Loucy (cell line): ENCODE measurements at regions not wholly inside any gene's neighbourhood (a gene's known extent, or its start where the extent isn't known, plus 50 kb on each side); places are given as distances from the start of the nearest gene placed in this dataset.

Experiments used
- H2AFZ ChIP-seq: fragments of 200-600 bp; sonication (generic); 2 replicates; pipeline ENCODE4 v1.6.0; 2016; ENCODE audit warnings: antibody characterized with exemption, mild to moderate bottlenecking, low read length, moderate library complexity
- H3F3A ChIP-seq: fragments of 200-600 bp; 2 replicates; pipeline ENCODE4 v1.6.0; 2016; ENCODE audit warnings: antibody characterized with exemption, low read depth, mild to moderate bottlenecking
- H3K27me3 ChIP-seq: fragments of 200-600 bp; sonication (generic); 2 replicates; pipeline ENCODE4 v1.6.1; 2014; ENCODE audit warnings: low read length, mild to moderate bottlenecking; ENCODE audit not compliant: insufficient read depth, poor library complexity, severe bottlenecking
- H3K36me3 ChIP-seq: fragments of 200-600 bp; sonication (generic); 2 replicates; pipeline ENCODE4 v1.6.1; 2016; ENCODE audit warnings: low read length; ENCODE audit not compliant: insufficient read depth
- H3K4me1 ChIP-seq: fragments of 200-600 bp; sonication (generic); 2 replicates; pipeline ENCODE4 v1.5.1; 2014; ENCODE audit warnings: low read length, mild to moderate bottlenecking; ENCODE audit not compliant: insufficient read depth, poor library complexity, severe bottlenecking
- H3K4me2 ChIP-seq: fragments of 200-600 bp; sonication (generic); 2 replicates; pipeline ENCODE4 v1.6.0; 2014; ENCODE audit warnings: antibody characterized with exemption, low read length, low read depth, mild to moderate bottlenecking; ENCODE audit not compliant: poor library complexity, severe bottlenecking
- H3K4me3 ChIP-seq: fragments of 200-600 bp; sonication (generic); 2 replicates; pipeline ENCODE4 v1.5.1; 2014; ENCODE audit warnings: low read length, mild to moderate bottlenecking, mixed read lengths; ENCODE audit not compliant: poor library complexity, severe bottlenecking
- H3K79me2 ChIP-seq: fragments of 200-600 bp; sonication (generic); 2 replicates; pipeline ENCODE4 v1.6.1; 2014; ENCODE audit warnings: low read length; ENCODE audit not compliant: insufficient read depth
- H3K9ac ChIP-seq: fragments of 200-600 bp; sonication (generic); 2 replicates; pipeline ENCODE4 v1.6.0; 2014; ENCODE audit warnings: mild to moderate bottlenecking, low read depth, low read length, moderate library complexity; ENCODE audit not compliant: poor library complexity, severe bottlenecking
- H3K9me2 ChIP-seq: fragments of 200-600 bp; sonication (generic); replicated peaks from 2 replicates; pipeline ENCODE4 v1.6.1; 2016; ENCODE audit warnings: low read depth, low read length, mixed read lengths
- H3K9me3 ChIP-seq: fragments of 200-600 bp; sonication (generic); 2 replicates; pipeline ENCODE4 v1.6.1; 2014; ENCODE audit warnings: mild to moderate bottlenecking, antibody characterized with exemption, low read length, low read depth; ENCODE audit not compliant: insufficient read depth
- H4K20me1 ChIP-seq: fragments of 200-600 bp; sonication (generic); 2 replicates; pipeline ENCODE4 v1.6.0; 2014; ENCODE audit warnings: antibody characterized with exemption, low read length, mild to moderate bottlenecking; ENCODE audit not compliant: insufficient read depth, poor library complexity, severe bottlenecking
- EZH2phosphoT487 ChIP-seq: fragments of 200-600 bp; IDR thresholded peaks from 2 replicates; pipeline ENCODE4 v1.6.1; 2018; ENCODE audit warnings: antibody characterized with exemption, mild to moderate bottlenecking, moderate library complexity, borderline replicate concordance
- TF ChIP-seq, protein P1 (sequence below): fragments of 200-600 bp; sonication (generic); conservative IDR thresholded peaks from 2 replicates; pipeline ENCODE4 v1.5.1; 2014; ENCODE audit warnings: mild to moderate bottlenecking, antibody characterized with exemption, low read length

DNA sequence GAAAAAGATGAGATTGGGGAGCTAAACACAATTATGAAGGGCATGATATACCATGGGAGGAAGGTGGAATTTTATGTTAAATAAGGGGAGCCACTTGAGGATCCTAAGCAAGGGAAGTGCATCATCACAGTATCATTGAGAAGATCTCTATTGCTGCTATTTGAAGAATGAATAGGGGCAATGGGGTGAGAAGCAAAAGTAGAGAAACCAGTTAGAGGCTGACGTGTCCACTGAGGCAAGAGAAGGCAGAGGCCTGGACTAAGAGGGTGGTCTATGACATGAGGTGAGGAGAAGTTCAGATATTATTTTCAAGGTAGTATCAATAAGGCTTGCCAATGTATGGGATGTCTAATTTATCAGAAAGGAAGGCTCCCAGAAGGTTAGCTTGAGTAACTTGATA lies 111.6 kb downstream of the TENT5A start:
- Histone ChIP-seq H3K4me1 (peaks cover 5% of the 10 kb centered on the region), H3K79me2 (no peaks in the 10 kb centered on the region), H3K9me2 (no peaks in the 10 kb centered on the region), H3K36me3 (no peaks in the 10 kb centered on the region), H3K4me3 (no peak overlapping the region), H3K4me2 (no peak overlapping the region), H3K9ac (no peak overlapping the region), H4K20me1 (no peaks in the 10 kb centered on the region), H3F3A (no peaks in the 10 kb centered on the region), H3K27me3 (no peaks in the 10 kb centered on the region), H3K9me3 (no peaks in the 10 kb centered on the region), H2AFZ (no peak overlapping the region)
- TF ChIP-seq, protein P1, sequence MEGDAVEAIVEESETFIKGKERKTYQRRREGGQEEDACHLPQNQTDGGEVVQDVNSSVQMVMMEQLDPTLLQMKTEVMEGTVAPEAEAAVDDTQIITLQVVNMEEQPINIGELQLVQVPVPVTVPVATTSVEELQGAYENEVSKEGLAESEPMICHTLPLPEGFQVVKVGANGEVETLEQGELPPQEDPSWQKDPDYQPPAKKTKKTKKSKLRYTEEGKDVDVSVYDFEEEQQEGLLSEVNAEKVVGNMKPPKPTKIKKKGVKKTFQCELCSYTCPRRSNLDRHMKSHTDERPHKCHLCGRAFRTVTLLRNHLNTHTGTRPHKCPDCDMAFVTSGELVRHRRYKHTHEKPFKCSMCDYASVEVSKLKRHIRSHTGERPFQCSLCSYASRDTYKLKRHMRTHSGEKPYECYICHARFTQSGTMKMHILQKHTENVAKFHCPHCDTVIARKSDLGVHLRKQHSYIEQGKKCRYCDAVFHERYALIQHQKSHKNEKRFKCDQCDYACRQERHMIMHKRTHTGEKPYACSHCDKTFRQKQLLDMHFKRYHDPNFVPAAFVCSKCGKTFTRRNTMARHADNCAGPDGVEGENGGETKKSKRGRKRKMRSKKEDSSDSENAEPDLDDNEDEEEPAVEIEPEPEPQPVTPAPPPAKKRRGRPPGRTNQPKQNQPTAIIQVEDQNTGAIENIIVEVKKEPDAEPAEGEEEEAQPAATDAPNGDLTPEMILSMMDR: no peak
- TF ChIP-seq EZH2phosphoT487: no peak

DNA sequence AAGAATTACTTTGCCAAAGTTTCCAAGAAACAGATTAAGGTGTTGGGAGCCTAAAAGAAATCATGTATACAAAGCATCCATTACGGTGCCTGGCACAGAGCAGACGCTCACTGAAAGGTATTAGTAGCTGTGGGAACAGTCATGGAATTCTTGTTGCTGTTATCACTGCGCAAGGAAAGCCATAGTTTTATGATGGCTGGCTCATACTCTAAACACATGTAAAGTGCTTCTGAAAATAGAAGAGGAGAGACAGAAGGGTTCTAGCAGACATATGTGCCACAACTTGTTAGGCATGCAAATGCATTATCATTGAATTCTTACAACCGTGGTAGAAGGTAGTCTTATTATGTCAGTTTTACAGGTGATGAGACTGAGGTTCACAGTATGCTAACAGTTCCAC lies 112.4 kb downstream of the TENT5A start:
- Histone ChIP-seq H3K27me3 (no peaks in the 10 kb centered on the region), H3K9ac (no peak overlapping the region)
- TF ChIP-seq, protein P1: no peak
- TF ChIP-seq EZH2phosphoT487: no peak

DNA sequence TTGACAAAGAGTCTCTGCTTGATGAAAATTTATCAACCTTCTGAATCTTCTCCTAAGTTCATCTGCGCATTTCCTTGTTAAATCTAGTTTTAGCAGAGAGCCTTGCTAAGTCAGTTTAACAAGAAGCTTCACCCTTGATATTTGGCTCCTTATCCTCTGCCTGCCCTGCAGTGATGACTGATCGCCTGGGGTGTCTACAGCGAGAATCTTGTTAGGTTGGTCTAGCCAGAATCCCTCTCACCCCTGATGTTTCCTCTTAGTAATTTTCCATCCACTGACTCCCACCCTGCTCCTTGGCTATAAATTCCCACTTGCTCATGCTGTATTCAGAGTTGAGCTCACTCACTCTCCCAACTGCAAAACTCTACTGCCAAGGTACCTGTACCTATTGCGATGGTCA lies 114.1 kb downstream of the TENT5A start:
- no peaks in the 10 kb centered on the region for H3K27me3 ChIP-seq
- H3F3A ChIP-seq: no peaks in the 10 kb centered on the region; the same call in 1 of the 2 replicates
- no peaks in the 10 kb centered on the region for H3K79me2 ChIP-seq
- no peak overlapping the region for H2AFZ ChIP-seq
- no peaks in the 10 kb centered on the region for H3K9me3 ChIP-seq
- H3K9ac ChIP-seq: no peak overlapping the region
- no peaks in the 10 kb centered on the region for H3K36me3 ChIP-seq
- no peaks in the 10 kb centered on the region for H3K9me2 ChIP-seq
- H3K4me2 ChIP-seq: no peak overlapping the region
- TF ChIP-seq, protein P1: no peak
- H4K20me1 ChIP-seq: no peaks in the 10 kb centered on the region
- no peaks in the 10 kb centered on the region for H3K4me1 ChIP-seq
- H3K4me3 ChIP-seq: no peak overlapping the region

More for the DNA sequence above, 112.4 kb downstream of the TENT5A start:
- Histone ChIP-seq H3K4me1 (peaks cover 5% of the 10 kb centered on the region), H3F3A (no peaks in the 10 kb centered on the region), H3K79me2 (no peaks in the 10 kb centered on the region), H2AFZ (no peak overlapping the region), H3K36me3 (no peaks in the 10 kb centered on the region), H3K4me3 (no peak overlapping the region), H4K20me1 (no peaks in the 10 kb centered on the region), H3K4me2 (no peak overlapping the region), H3K9me2 (no peaks in the 10 kb centered on the region), H3K9me3 (no peaks in the 10 kb centered on the region)
